Right renal pelvis (tissue), 4 donors: ENCODE measurements at regions not wholly inside any gene's neighbourhood (a gene's known extent, or its start where the extent isn't known, plus 50 kb on each side); places are given as distances from the start of the nearest gene placed in this dataset.

Source experiments
- DNase-seq, 4 donors: peaks; one replicate each; pipeline ENCODE4 v3.0.0-alpha.2; 2013; ENCODE audit warnings: low read depth in 4 of 4, low spot score in 3 of 4, missing footprints in 1 of 4

DNA sequence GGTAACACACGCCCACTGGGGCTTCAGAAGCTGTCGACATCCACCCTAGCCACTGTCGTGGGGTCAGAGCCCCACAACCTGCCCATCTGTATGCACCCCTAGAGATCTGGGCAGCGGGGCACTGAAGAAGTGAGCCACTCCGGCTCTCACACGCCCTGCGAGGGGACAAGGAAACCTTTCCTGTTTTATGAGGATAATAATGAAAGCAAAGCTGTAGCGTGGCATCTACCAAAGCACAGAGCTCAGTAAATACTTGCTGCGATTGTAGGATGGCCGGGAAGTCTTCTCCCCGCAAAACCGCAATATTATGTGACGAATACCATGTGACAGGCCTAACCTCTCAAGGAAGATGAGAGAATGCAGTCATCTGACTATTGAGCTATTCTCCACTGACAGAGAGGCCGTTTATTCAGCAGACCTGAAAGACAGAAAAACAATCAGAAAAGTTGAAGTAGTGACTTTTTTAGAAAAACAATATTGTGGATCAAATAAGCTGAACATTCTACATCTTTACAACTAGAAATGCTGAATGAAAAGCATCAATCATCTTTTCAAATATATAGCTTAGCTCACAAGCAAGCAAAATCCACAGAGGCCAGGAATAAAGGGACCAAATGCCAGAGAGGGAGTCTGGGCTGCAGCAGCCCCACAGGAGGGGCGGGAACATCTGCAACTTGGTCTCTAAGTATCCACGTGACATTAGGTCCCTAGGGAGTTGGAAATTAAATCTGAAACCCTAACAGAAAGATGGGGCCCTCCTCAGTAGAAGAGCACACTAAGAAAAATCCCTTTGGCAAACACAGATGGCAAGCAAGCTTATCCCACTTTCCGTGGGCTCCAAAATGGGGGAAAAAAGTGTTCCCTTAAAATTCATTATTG lies 207.8 kb downstream of the TTLL2 start:
- no peak for DNase-seq

DNA sequence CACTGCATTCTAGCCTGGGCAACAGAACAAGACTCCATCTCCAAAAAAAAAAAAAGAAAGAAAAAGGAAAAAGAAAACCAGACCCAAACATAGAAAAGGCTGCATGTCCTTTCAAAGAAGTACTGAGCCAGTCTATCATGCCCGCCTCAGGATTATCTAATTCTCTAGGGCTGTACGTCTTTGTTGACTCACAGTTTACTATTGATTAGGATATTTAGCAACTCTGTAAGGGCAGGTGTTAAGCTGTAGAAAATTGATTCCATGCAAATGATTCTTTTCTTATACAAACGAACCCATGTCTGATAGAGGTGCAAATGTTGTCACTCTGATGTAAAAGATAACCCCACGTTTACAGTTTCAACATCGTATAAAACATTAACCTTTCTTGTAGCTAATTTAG lies 209.0 kb downstream of the TTLL2 start:
- no peak for DNase-seq

DNA sequence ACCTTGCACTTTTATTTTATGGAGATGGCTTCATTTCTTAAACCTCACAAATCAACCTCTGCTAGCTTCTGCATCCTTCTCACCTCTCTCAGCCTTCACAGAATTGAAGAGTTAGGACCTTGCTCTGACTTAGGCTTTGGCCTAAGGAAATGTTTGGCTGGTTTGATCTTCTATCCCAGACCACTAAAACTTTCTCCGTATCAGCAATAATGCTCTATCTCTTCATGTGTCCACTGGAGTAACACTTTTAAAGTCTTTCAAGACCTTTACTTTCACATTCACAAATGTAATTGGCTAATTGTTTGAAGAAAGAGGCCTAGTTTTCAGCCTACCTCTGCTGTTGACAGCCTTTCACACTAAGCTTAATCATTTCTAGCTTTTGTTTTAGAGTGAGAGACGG lies 212.9 kb downstream of the TTLL2 start:
- no peak for DNase-seq

DNA sequence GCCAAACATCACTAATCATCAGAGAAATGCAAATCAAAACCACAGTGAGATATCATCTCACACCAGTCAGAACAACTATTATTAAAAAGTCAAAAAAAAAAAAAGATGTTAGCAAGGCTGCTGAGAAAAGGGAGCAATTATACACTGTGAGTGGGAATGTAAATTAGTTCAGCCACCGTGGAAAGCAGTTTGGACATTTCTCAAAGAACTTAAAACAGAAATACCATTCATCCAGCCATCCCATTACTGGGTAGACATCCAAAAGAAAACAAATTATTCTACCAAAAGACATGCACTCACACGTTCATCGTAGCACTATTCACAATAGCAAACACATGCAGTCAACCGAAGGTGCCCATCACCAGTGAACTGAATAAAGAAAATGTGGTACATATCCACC lies 213.9 kb downstream of the TTLL2 start:
- DNase-seq: no peak

DNA sequence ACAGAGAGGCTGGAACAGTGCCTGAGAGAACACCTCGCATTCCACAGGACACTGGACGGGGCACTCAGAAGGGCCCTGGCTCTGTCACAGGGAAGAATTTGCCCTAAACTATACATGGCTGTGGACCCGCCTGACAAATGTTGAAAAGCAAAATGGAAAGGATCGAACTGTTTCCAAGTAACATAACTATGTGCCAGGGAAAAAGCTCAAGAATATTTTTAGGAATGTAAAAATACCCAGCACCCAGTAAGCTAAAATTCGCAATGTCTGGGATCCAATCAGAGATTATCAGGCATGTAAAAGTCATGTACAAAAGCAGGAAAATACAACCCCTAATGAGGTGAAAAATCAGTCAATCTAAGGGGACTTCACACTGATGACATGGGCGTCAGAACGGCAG lies 215.9 kb downstream of the TTLL2 start:
- DNase-seq: no peak

DNA sequence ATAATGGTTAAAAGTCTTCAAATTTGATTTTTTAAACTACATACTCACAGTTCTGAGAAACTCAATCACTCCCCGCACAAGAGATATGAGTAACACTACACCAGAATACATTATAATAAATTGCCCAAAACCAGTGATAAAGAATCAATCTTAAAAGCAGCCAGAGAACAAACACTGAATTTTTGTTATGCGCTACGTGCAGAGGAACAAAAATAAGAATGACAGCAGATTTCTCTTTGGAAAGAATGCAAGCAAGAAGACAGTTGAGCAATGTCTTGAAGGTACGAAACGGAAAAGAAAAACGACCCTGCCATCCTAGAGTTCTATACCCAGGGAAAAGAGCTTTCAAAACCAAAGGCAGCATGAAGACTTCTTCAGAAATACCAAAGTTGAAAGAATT lies 216.7 kb downstream of the TTLL2 start:
- DNase-seq: no peak

DNA sequence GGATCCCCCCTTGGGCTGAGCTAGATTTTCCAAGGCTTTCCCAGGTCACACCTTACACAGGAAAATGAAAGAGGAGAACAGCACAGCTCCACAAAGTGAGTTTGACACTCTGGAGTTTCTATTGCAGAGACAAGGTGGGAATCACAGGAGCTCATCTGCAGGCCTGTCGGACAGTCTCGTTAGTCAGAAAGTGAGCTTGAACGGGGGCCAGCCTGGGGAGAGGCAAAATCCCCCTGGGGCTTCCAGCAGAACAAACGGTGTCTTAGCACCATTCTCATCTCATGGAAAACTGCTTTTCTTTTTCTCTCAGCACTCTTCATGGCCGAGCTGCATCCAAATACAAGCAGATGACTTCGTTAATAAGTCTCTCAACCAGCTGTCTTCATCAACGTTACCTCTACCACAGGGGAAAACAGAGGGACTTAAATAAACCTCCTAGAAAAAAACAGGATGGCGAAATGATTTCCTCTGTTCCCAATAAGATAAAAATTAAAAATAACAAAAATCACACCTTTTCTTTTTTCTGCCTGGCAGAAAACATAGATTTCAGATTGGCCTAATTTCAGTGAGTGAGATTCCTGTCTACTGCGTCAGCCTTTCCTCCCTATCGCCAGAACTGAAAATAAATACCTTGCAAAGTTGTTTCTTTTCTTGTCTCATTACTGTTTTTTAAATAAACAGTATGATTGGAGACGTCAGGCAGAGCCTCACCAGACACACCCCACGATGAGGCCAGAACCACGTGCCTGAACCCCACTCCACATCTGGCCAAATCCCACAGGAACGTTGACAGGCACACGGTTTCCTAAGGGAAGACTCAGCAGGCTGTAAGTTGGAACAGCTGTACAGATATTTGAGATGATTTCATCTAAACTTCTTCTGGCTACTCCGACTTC lies 219.0 kb downstream of the TTLL2 start:
- no peak for DNase-seq

DNA sequence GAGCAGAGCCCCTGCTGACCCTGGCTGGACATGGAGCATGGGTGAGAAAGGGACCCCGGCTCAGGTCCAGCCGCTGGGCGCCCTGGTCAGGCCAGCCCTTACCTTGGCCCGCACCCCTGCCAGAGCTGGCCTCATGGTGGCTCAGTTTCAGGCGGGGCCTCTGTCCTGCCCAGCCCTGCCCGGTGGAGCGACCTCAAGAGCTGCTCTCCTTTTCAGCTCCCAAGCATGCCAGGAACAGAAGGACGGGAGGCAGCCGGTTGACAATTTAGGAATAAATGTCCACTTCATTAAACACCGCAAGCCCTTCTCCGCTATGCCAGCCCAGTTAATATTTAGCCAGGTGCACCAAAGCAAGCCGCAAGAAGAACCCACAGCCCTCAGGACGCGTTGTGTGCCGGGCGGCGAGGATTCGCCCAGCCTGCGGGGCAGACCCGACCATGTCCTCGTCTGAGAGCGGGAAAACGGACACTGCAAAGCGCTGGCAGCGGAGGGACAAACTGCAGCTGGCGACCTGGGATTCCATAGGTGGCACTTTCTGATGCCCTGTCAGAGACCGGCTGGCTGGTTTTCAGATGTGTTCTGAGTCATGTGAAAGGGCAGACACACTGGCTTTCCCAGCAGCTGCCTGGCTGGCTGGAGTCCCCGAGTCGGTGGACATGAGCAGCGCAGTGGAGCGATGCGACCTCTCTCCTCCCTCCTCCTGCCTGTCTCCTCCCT lies 221.9 kb downstream of the TTLL2 start:
- DNase-seq: no peak

DNA sequence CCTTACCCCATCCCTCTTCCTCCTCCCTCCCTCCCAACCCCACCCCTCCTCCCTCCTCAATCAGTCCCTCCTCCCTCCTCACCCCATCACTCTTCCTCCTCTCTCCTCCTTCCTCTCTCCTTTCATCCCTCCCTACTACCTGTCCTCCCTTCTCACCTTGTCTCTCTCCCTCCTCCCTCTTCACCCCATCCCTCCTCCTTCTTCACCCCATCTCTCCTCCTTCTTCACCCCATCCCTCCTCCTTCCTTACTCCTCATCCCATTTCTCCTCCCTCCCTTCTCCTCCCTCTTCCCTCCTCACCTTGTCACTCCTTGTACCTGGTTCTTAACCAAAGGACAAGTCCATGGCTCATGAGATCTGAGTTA lies 222.4 kb downstream of the TTLL2 start:
- no peak for DNase-seq

DNA sequence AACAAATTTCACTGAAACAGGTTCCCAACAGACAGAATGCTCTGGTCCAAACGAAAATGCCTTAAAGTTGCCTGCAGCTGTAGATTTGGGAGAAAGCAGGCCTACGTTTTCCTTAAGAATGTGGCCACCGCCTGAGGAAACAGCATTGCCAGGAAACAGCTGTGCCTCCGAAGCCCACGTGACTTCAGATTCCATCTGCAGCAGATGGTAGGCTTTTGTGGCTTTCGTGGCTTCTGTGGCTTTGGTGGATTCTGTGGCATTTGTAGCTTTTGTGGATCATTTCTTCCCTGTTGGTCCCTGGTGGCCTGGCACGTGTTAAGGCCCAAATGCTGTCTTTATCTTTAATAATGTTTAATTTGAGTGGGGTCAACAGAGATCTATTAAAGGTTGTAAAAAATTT lies 222.9 kb downstream of the TTLL2 start:
- DNase-seq: no peak

DNA sequence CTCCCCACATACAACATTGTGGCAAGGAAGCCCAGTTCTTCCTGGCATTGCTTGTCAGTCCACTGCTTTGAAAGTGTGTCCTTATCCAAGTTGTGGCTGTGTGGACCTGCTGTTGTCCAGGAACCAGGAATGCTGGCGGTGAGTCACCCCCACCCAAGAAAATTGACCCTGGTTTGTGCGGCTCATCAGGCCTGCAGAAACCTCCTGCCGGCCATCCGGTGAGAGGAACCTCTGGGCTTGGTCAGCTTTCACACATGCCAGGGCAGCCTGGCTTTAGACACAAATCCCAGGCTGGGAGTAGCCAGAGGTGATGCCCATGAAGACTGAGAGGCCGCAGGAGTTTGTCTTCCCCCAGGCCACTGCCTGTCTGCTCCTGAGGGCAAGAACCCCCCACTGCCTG lies 223.6 kb downstream of the TTLL2 start:
- DNase-seq: no peak

DNA sequence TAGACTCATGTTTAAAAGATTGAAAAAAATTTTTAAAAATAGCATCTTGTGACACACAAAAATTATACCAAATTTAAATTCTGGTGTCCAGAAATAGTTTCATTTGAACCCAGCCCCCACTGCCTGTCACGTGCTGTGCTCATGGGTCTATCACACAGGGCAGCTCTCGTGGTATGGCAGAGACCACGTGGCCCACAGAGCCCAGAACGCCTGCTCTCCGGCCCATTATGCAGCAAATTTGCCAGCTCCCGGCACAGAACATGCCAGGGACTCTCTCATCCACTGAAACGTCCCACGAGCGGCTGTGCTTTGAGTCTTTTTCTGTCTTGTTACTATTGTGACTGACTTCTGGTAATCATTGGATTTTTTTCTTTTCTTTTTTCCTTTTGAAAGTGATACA lies 224.3 kb downstream of the TTLL2 start:
- DNase-seq: no peak

DNA sequence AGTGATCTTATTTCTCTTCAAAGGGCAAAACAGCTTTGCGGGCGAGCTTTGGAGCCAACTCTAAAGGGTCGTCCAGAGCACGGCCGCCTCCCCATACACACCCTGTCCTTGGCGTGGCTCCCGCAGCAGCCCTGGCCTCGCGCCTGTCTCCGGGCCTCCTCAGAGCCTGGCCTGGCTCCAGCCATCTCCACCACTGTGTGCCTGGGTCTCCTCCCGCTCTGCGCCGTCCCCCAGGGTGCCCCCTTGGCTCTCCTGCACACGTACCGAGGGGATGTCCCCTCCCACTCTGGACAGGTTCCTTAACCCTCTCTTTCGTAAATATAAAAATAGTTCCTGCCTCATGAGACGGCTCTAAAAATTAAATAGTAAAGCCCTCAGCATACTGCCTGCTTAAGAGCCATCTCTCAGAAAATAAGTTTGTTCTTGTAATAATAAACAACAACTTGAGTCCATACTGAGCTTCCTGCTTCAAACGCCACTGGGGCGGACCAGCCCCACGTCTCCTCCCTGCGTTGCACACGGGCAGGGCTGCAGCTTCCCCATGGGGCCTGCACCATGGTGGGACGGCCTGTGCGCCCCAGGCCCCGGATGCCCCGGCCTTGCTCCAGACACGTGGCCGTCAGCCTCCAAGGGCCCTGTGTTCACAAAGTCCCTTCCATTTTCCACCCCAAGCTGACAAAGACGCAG lies 226.2 kb downstream of the TTLL2 start:
- no peak for DNase-seq

DNA sequence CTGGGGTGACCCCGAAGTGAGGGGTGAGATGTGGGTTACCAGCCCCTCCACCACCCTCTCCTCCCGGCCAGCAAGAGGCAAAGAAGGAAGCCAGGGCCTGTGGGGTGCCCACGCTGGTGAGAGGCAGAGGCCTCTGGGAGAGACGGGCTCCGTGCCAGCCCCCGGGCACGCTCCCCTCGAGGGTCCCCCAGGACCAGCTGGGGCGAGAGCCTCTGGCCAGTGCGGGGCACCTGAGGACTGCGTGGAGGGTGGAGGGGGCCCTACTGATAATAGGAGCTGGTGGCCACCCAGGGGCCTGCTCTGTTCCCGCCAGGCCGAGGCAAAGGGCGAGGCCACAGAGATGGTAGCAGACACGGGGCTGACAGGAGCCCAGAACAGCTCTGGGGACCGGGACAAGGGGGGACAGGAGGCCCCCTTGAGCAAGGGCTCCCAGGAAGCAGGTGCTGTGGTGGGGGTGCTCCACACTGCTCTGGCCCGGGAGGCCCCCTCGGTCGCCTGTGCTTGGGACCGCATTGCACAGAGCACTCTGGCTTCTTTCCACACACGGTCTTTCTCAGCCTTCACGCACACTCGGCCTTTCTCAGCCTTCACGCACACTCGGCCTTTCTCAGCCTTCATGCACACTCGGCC lies 226.9 kb downstream of the TTLL2 start:
- DNase-seq: no peak

DNA sequence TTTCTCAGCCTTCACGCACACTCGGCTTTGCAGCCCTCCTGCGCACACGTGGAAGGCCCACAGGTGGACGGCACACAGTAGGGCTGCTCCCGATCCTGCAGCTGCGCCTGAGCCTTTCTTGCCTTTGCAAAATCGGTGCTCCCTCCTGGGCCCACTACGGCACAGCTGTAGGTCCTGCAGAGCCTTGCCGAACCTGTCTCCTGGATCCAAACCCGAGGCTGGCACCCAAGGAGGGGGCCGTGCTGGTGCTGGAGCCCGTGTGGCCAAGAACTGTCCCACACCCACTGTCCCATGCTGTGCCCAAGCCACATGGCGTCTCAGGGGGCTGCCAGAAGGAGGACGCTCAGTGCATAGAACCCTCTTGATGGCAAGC lies 227.4 kb downstream of the TTLL2 start:
- DNase-seq: no peak

DNA sequence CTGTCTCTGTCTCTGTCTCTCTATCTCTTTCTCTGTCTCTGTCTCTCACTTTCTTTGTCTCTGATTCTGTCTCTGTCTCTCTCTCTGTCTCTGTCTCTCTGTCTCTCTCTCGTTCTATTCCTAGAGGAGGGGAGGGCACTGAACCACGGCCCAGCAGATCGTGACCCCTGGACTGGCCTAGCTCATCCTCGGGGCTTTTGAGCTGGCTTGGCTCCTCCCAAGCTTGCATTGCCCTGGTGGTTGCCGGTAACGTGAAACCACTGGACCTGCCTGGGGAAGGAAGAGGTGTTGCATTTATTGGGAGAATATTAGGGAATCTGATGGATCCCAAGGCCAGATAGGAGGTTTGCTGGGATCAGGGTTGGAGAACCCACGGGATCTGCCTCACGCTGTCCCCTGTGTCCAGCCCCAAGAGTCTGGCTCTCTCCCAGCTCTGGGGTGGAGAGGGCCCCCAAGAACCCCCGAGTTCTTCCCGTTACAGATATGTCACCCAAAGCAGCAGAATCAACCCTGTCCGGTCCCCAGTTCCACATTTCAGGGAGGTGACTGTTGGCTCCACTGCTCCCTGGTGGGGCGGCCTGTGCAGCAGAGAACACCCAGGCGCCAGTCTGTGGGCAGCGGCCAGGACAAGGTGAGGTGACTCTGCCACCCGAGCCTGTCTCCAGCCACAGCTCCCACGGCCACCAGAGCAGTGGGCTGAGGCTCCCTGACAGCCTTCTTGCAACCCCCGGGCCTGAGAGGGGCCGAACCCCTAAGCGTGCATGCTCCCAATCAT lies 228.3 kb downstream of the TTLL2 start:
- DNase-seq: no peak

DNA sequence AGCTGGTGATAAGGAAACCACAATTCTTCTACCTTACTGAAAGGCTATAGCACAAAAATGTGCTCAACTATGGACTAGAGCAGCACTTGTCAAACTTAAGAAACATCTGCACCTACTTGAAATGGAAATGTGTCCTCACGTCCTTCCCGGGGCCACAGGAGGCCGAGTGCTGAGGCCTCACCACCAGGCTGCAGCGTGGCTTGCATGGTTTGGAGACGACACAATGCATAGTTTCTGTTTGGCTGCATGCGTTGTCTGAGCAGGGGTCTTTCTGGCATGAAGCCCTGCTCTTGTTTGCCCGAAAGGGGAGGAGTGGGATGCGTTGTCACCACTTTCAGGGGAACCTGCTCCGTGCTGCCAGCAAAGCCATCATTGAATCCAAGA lies 228.8 kb downstream of the TTLL2 start:
- no peak for DNase-seq

DNA sequence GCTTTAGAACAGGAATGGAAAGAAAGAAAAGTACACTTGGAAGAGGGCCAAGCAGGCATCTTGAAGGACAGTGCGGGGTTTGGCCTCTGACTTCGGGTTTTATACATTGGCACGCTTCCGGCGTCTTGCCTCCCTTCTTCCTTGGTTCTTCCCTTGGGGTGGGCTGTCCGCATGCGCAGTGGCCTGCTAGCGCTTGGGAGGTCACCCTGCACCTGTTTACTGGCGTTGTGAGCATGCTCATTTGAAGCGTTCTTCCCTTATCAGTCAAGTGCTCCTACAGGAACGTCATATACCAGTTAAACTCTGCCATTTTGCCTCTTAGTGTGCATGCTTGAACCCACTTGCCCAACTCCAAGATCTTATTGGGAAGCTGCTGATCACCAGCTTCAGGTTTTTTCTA lies 230.0 kb downstream of the TTLL2 start:
- no peak for DNase-seq

DNA sequence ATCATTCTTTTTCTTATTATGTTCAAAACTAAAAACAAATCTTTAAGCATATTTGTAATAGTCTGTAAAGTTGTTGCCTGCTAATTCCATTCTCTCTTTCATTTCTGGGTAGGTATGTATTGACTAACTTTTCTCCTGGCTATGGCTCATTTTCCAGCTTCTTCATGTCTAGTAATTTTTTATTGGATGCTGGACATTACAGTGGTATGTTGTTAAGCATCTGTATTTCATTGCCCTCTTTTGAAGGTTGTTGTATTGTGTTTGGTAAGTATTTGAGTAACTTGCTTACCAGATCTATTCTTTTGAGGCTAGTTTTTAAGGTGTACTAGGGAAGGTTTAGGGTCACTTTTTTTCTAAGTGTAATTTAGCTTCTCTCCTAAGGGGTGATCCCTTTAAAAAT lies 230.9 kb downstream of the TTLL2 start:
- DNase-seq: no peak

DNA sequence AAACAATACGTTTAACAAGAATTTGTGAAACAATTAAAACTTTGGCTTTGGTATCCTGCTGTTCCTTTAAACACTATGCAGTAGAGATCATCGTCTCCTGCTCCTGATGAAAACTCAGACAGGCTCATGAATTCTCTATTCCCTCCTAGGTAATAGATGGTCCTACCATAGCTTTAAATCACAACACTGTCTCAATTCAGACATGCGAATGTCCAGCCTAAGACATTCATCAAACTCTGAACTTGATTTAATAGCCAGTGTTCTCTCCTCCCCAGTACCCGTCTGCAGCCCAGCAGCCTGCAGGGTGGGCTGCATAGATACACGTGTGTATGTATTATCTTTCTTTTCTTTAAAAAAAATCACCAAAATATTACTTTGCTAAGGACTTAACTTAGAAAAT lies 232.8 kb downstream of the TTLL2 start:
- no peak for DNase-seq
